VCaP (cell line): ENCODE measurements at regions not wholly inside any gene's neighbourhood (a gene's known extent, or its start where the extent isn't known, plus 50 kb on each side); places are given as distances from the start of the nearest gene placed in this dataset.

Experiments
- H3K27ac ChIP-seq: fragments of 450-650 bp; 2 replicates; pipeline ENCODE4 v1.5.1; 2017
- CTCF ChIP-seq: fragments of 450-650 bp; conservative IDR thresholded peaks from 2 replicates; pipeline ENCODE4 v1.5.1; 2017; ENCODE audit warnings: mild to moderate bottlenecking, moderate library complexity

- TF ChIP-seq CTCF: no peak
- no peak overlapping the region for H3K27ac ChIP-seq
These were observed 567.6 kb upstream of the ADAMTS16 start for GRCh38 chr5:4572311-4573100.

GRCh38 chr5:4575608-4576007 is 564.5 kb upstream of the ADAMTS16 start:
- H3K27ac ChIP-seq: no peak overlapping the region
- no peak for TF ChIP-seq CTCF

- no peak for TF ChIP-seq CTCF
- H3K27ac ChIP-seq: no peak overlapping the region
These were observed 563.9 kb upstream of the ADAMTS16 start for GRCh38 chr5:4576161-4576748.

- TF ChIP-seq CTCF: no peak
- no peak overlapping the region for H3K27ac ChIP-seq
These were observed 563.2 kb upstream of the ADAMTS16 start for GRCh38 chr5:4576908-4577307.

GRCh38 chr5:4579679-4580078 is 560.5 kb upstream of the ADAMTS16 start:
- no peak for TF ChIP-seq CTCF
- H3K27ac ChIP-seq: no peak overlapping the region

GRCh38 chr5:4580772-4581171 is 559.4 kb upstream of the ADAMTS16 start:
- no peak overlapping the region for H3K27ac ChIP-seq

GRCh38 chr5:4581289-4581688 is 558.8 kb upstream of the ADAMTS16 start:
- H3K27ac ChIP-seq: no peak overlapping the region
- no peak for TF ChIP-seq CTCF

More at GRCh38 chr5:4580772-4581171, 559.4 kb upstream of the ADAMTS16 start:
- no peak for TF ChIP-seq CTCF
